Ectodermal cell (in vitro differentiated cells): ENCODE measurements at regions not wholly inside any gene's neighbourhood (a gene's known extent, or its start where the extent isn't known, plus 50 kb on each side); places are given as distances from the start of the nearest gene placed in this dataset.

ENCODE experiments used
- H3K27ac ChIP-seq: 2 replicates; pipeline ENCODE4 v1.7.0; 2013; ENCODE audit warnings: mild to moderate bottlenecking, low read depth, low read length; ENCODE audit not compliant: insufficient read depth, poor library complexity, severe bottlenecking
- H3K27me3 ChIP-seq: 2 replicates; pipeline ENCODE4 v1.7.0; 2013; ENCODE audit warnings: mild to moderate bottlenecking, low read length; ENCODE audit not compliant: insufficient read depth, control insufficient read depth, poor library complexity, severe bottlenecking
- H3K36me3 ChIP-seq: one replicate; pipeline ENCODE4 v1.7.0; 2013; ENCODE audit warnings: low read length; ENCODE audit not compliant: control insufficient read depth, insufficient read depth
- H3K4me1 ChIP-seq: one replicate; pipeline ENCODE4 v1.7.0; 2013; ENCODE audit warnings: low read length; ENCODE audit not compliant: control insufficient read depth, insufficient read depth
- H3K4me3 ChIP-seq: 2 replicates; pipeline ENCODE4 v1.7.0; 2013; ENCODE audit warnings: low read depth, low read length, control low read depth; ENCODE audit not compliant: insufficient read depth
- H3K9me3 ChIP-seq: 2 replicates; pipeline ENCODE4 v1.7.0; 2013; ENCODE audit warnings: mild to moderate bottlenecking, low read length, moderate library complexity; ENCODE audit not compliant: control insufficient read depth
- WGBS, 2 experiments: methylation state at CpG; one replicate each; pipeline ENCODE4 v1.1.7; 2013; ENCODE audit warnings: missing lambda C conversion rate in 2 of 2; 5-methylcytosine and 5-hydroxymethylcytosine counted together

GRCh38 chr14:101474563-101475455 is 86.5 kb upstream of the DIO3 start:
- Histone ChIP-seq H3K27me3 (no peaks in the 10 kb centered on the region), H3K4me1 (peaks cover 14% of the 10 kb centered on the region), H3K27ac (no peak overlapping the region), H3K4me3 (no peak overlapping the region), H3K9me3 (no peaks in the 10 kb centered on the region), H3K36me3 (no peaks in the 10 kb centered on the region)
- WGBS, 2 experiments: 88% methylated on average over 19 of the region's 19 CpGs

GRCh38 chr14:101475456-101476257 is 85.6 kb upstream of the DIO3 start:
- no peaks in the 10 kb centered on the region for H3K36me3 ChIP-seq
- H3K27me3 ChIP-seq: no peaks in the 10 kb centered on the region
- peaks cover 14% of the 10 kb centered on the region for H3K4me1 ChIP-seq
- WGBS, 2 experiments: 92 to 93% methylated on average over 26 of the region's 26 CpGs
- H3K4me3 ChIP-seq: no peak overlapping the region
- H3K9me3 ChIP-seq: no peaks in the 10 kb centered on the region
- no peak overlapping the region for H3K27ac ChIP-seq

- H3K27me3 ChIP-seq: no peaks in the 10 kb centered on the region
- no peak overlapping the region for H3K4me3 ChIP-seq
- no peaks in the 10 kb centered on the region for H3K9me3 ChIP-seq
- 91 to 93% methylated on average over 9 of the region's 9 CpGs for WGBS, 2 experiments
- H3K27ac ChIP-seq: no peak overlapping the region
- peaks cover 14% of the 10 kb centered on the region for H3K4me1 ChIP-seq
- H3K36me3 ChIP-seq: no peaks in the 10 kb centered on the region
Measured at GRCh38 chr14:101476258-101476915, 84.9 kb upstream of the DIO3 start.

- H3K36me3 ChIP-seq: no peaks in the 10 kb centered on the region
- H3K4me1 ChIP-seq: peaks cover 14% of the 10 kb centered on the region
- no peaks in the 10 kb centered on the region for H3K27me3 ChIP-seq
- WGBS, 2 experiments: 48 to 52% methylated on average over 14 of the region's 14 CpGs
- H3K4me3 ChIP-seq: no peak overlapping the region
- H3K9me3 ChIP-seq: no peaks in the 10 kb centered on the region
- H3K27ac ChIP-seq: no peak overlapping the region
Measured at GRCh38 chr14:101476916-101477553, 84.3 kb upstream of the DIO3 start.

GRCh38 chr14:101477648-101478047 is 83.6 kb upstream of the DIO3 start:
- 90 to 93% methylated on average over 5 of the region's 5 CpGs for WGBS, 2 experiments
- H3K27me3 ChIP-seq: no peaks in the 10 kb centered on the region
- H3K4me1 ChIP-seq: peaks cover 14% of the 10 kb centered on the region
- H3K9me3 ChIP-seq: no peaks in the 10 kb centered on the region
- H3K4me3 ChIP-seq: no peak overlapping the region
- no peak overlapping the region for H3K27ac ChIP-seq
- H3K36me3 ChIP-seq: no peaks in the 10 kb centered on the region

GRCh38 chr14:101478096-101478495 is 83.2 kb upstream of the DIO3 start:
- Histone ChIP-seq H3K27ac (no peak overlapping the region), H3K9me3 (no peaks in the 10 kb centered on the region), H3K4me1 (peaks cover 14% of the 10 kb centered on the region), H3K36me3 (no peaks in the 10 kb centered on the region), H3K27me3 (no peaks in the 10 kb centered on the region), H3K4me3 (no peak overlapping the region)
- WGBS, 2 experiments: 95% methylated on average over 13 of the region's 13 CpGs

GRCh38 chr14:101478796-101479410 is 82.4 kb upstream of the DIO3 start:
- WGBS, 2 experiments: 94 to 96% methylated on average over 13 of the region's 13 CpGs
- Histone ChIP-seq H3K27me3 (no peaks in the 10 kb centered on the region), H3K4me1 (peaks cover 8% of the 10 kb centered on the region), H3K9me3 (no peaks in the 10 kb centered on the region), H3K36me3 (no peaks in the 10 kb centered on the region), H3K4me3 (no peak overlapping the region), H3K27ac (no peak overlapping the region)

GRCh38 chr14:101480022-101480746 is 81.1 kb upstream of the DIO3 start:
- Histone ChIP-seq H3K27me3 (no peaks in the 10 kb centered on the region), H3K27ac (no peak overlapping the region), H3K9me3 (no peaks in the 10 kb centered on the region), H3K4me1 (peaks cover 8% of the 10 kb centered on the region), H3K36me3 (no peaks in the 10 kb centered on the region), H3K4me3 (no peak overlapping the region)
- WGBS, 2 experiments: 88 to 89% methylated on average over 12 of the region's 12 CpGs
